CD4-positive, alpha-beta T cell treated with Interleukin-21 for 1 hour (primary cell): ENCODE measurements at regions not wholly inside any gene's neighbourhood (a gene's known extent, or its start where the extent isn't known, plus 50 kb on each side); places are given as distances from the start of the nearest gene placed in this dataset.
"Not testable (repeated sequence)": the region's sequence is repeated elsewhere in the genome, so short reads cannot be mapped to it uniquely, and the experiment has no call there.

ENCODE experiments used
- DNase-seq: peaks from one replicate; pipeline ENCODE4 v3.0.0-alpha.2; 2020

GRCh38 chr1:222023025-222023424 lies 281.1 kb upstream of the DUSP10 start:
- DNase-seq, result no peak

DNA sequence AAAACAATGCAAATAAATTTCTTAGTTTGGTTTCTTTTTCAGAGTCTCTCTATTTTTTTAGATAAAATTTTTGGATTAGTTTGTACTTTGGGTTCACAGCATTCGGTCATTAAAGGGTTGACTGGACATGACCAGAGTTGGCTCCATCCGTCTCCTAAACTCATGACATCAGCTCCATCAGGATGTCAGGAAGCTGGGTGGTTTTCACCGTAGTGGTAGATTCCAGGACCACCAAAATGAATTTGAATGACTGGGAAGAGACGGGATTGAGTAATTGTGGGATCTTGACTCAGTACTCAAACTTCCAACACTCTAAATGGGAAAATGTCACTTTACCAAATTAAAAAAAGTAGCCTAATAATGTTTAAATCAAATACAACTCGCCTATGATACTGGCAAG lies 279.2 kb upstream of the DUSP10 start:
- DNase-seq, result no peak

GRCh38 chr1:222020553-222020952 lies 278.7 kb upstream of the DUSP10 start:
- no peak for DNase-seq

GRCh38 chr1:222019029-222019428 lies 277.1 kb upstream of the DUSP10 start:
- no peak for DNase-seq

GRCh38 chr1:222018041-222018440 lies 276.2 kb upstream of the DUSP10 start:
- DNase-seq, result no peak

GRCh38 chr1:222015686-222016085 lies 273.8 kb upstream of the DUSP10 start:
- DNase-seq, result no peak

GRCh38 chr1:222014001-222014400 lies 272.1 kb upstream of the DUSP10 start:
- DNase-seq, result no peak

- no peak for DNase-seq
These were observed 270.9 kb upstream of the DUSP10 start for GRCh38 chr1:222012816-222013215.

- no peak for DNase-seq
These were observed 268.4 kb upstream of the DUSP10 start for GRCh38 chr1:222010306-222010705.

DNA sequence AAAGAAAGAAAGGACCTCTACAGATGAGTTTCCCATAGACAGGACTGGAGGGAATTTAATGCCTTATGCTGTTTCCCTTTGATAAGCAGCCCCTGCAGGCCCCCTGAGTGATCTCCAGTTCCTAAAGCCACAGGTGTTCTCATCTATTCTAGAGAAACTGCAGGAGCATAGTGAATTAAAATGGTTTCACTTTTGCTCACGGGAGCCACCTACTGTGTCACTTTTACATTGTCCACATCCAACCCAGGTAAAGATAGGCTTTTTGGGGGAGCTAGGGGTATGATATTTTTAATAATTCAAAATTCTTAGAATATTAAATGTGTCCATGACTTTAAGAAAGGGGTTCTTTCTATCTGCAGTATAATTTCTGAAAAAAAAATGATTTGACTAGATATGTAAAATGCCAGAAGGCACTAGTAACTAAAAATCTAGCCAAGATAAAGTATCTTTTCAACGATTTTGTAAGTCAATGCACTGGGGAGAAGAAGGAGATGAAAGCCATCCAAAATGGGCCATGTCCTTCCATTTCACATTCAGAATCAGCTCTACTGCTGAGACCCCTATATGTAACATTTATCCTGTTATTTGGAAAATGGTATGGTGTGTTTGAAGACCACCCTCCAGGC lies 267.3 kb upstream of the DUSP10 start:
- peak; percentile 42 for DNase-seq

- DNase-seq, result no peak
These were observed 264.8 kb upstream of the DUSP10 start for GRCh38 chr1:222006715-222007114.

DNA sequence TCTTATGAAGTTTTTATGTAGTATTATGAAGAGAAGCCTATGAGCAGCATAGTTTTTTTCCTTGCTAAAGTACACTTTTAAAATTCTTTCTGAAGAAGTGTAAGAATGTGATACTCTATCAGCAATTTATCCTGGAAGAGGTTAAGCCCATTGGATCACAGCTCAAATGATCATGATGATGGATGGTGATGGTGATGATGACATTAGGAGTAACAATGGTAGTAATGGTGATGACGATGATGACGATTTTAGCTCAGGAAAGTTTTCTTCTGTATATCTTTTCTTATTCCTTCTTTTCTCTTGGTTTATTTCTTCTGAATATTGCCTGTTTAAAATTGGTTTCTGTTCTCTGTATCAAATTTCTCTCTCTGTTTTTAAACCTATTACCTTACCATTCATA lies 262.9 kb upstream of the DUSP10 start:
- DNase-seq, result no peak

- DNase-seq, result no peak
These were observed 262.1 kb upstream of the DUSP10 start for GRCh38 chr1:222004034-222004433.

DNA sequence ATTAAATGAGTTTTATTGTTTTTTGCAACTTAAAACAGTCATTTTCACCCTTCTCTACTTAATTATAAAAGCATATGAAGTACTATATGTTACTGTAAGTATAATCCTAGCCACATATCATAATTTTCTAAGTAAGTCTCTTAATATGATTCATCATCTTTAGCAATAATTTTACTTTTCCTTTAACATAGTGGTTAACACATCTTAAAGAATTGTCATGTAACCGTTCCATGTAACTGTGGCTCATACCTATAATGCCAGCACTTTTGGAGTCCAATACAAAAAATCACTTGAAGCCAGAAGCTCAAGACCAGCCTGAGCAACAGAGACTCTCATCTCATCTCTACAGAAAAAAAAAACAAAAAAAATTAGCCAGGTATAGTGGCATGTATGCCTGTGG lies 260.6 kb upstream of the DUSP10 start:
- DNase-seq, result no peak

DNA sequence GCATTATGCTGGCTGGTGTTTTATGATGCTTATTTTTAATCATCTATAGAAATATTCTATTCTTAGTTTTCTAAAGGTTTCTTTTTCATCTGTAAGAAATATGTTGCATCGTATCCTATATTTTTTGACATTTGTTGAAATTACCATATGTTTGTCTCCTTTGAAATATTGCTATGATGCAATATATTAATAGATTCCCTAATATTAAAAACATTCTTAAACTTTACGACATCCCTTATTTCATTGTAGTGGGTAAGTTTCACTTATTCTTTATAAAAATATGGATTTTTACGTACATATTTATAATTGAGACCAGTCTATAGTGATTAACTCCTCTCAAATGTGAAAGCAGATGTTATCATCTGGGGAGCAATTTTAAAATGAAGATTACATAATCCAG lies 258.2 kb upstream of the DUSP10 start:
- DNase-seq, result no peak

GRCh38 chr1:221998781-221999180 lies 256.9 kb upstream of the DUSP10 start:
- DNase-seq, result no peak

- no peak for DNase-seq
These were observed 256.3 kb upstream of the DUSP10 start for GRCh38 chr1:221998186-221998612.

DNA sequence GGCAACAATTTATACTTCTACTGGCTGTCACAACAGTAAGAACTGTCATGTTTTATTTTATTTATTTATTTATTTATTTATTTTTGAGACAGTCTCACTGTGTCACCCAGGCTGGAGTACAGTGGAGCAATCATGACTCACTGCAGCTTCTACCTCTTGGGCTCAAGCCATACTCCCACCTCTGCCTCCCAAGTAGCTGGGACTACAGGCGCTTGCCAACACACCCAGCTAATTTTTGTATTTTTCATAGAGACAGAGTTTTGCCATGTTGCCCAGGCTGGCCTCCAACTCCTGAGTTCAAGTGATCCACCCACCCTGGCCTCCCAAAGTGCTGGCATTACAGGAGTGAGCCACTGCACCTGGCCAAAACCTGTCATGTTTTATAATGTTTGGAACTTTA lies 255.1 kb upstream of the DUSP10 start:
- not testable (repeated sequence) for DNase-seq

GRCh38 chr1:221994939-221995338 lies 253.1 kb upstream of the DUSP10 start:
- no peak for DNase-seq

DNA sequence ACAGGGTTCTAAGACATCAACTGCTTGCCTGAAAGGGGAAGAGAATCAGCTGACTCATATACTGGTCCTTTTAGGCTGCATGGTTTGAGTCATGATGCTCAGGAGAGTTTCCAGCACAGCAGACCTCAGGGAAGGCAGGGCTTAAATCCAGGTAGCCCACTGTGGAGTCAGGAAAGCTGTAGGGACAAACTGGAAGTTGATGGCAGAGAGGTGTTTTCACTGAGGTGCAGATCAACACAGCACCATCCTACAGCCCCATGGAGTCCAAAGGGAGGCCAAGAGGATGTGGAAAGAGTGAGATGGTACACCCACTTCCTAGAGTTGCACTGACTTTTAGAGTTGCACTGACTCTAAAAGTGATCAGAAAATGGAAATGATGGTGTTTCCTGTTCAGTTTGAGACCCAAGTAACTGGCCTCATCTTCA lies 252.4 kb upstream of the DUSP10 start:
- no peak for DNase-seq

GRCh38 chr1:221993444-221993948 lies 251.6 kb upstream of the DUSP10 start:
- no peak for DNase-seq

GRCh38 chr1:221992427-221992826 lies 250.5 kb upstream of the DUSP10 start:
- DNase-seq, result no peak

DNA sequence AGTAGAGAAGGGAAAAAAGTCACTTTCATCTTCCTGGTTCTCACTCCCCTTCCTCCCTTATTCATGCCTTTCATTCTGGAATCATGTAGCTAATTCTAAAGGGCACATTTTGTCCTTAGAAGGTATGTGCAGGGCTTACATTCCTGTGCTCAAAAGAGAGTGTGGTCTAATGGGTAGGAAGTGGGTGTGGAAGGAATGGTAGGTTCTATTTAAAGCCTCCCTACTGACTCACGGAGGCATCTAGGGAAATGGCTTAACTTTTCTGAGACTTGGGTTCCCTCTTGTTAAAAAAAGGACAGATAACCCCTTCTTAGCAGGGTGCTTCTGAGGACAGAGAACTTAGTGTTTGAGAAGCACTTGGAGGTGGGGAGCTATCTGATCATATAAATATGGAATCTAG lies 249.3 kb upstream of the DUSP10 start:
- no peak for DNase-seq

DNA sequence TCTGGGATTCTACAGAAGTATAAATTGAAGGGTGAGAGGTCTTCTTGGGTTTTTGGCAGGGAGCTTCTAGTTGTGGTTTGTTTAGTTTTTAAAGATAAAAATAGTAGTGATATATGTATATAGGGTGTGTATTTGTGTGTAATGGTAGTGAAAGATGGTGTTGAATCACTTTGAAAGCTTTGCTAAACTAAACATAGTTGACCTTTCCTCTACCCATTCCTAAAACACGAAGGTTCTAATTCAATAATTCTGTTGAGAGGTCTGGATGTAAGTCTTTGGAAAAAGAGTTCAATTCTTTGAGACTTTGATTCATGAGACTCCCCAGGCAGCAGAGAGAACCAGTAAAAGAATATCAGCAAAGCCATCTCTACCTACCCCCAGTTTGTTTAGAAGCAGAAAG lies 247.9 kb upstream of the DUSP10 start:
- DNase-seq, result no peak

- no peak for DNase-seq
These were observed 246.9 kb upstream of the DUSP10 start for GRCh38 chr1:221988829-221989228.
